ENCODE measurements at regions not wholly inside any gene's neighbourhood (a gene's known extent, or its start where the extent isn't known, plus 50 kb on each side); places are given as distances from the start of the nearest gene placed in this dataset.

DNA sequence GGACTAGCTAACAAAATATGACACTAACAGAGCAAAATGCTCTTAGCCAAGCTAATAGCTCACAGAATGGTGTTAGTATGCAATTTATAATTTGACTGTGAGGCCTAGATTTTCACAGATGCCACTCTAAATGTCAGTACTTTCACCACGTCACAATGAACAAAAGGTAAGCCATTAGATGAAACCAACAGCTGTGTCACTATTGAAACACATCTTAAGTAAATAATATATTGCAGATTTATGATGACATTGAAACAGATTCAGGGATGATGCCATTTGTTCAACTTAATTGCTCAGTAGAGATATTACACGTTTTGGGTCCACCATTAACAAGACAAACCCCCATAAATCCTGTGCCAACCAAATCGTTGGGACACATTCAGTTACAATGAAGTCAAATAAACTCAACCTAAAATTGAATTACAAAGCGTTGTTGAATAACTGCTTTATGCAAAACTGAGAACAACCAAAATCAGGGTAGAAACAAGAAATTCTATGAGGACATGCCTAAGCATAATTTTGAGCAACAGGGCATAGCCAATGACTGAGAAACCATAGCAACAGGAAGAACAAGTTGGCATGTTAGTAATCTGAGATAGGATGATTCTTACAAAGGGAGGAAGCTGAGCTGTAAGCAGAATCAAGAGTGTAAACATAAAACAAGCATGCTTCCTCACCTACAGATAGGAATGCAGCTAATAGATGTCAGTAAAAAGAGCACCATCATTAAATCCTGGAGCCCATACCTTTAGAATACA, 85.6 kb upstream of the KHDRBS2 start:
- no peak for TF ChIP-seq EZH2 (IDR thresholded peaks at IDR 0.05)
- TF ChIP-seq POLR2AphosphoS5 (IDR thresholded peaks at IDR 0.05; ENCODE audit: borderline replicate concordance, low read depth, low read length): no peak
